ENCODE measurements at regions not wholly inside any gene's neighbourhood (a gene's known extent, or its start where the extent isn't known, plus 50 kb on each side); places are given as distances from the start of the nearest gene placed in this dataset.

- H3K36me3 ChIP-seq (replicated peaks in 1 of 2): no peaks in the 10 kb centered on the region
- 91 to 96% (median 95%) methylated on average over 12 of the region's 12 CpGs for WGBS, 4 donors
Measured at GRCh38 chr3:56971261-56971660, 89.2 kb upstream of the SPATA12 start.

DNA sequence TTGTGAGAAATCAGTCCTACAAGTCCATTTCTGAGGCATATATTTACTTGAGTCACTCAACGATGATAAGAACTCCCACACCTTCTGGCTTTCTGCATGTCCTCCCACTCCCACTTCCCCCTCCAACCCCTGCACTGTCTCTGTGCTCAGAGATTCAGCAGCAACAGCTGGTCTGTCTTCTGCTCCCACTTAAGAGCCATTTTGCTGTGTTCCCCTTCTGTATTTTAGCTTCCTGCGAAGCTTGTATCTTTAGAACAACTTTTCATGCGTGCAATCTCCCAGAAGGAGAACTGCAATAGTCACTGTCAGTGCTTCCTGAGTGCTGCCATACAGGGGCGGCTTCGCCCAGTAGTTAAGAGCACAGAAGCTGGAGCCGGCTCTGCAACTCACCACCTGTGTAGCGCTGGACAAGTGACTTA is 90.0 kb upstream of the SPATA12 start:
- no peaks in the 10 kb centered on the region for H3K9me3 ChIP-seq (replicated peaks in 1 of 3)
- H3K27ac ChIP-seq: no peak overlapping the region
- no peaks in the 10 kb centered on the region for H3K4me1 ChIP-seq (replicated peaks in 1 of 2)
- 56 to 68% (median 62%) methylated on average over 7 of the region's 7 CpGs for WGBS, 4 donors
- no peak for DNase-seq
- H3K36me3 ChIP-seq (replicated peaks in 1 of 2): no peaks in the 10 kb centered on the region
- no peaks in the 10 kb centered on the region for H3K27me3 ChIP-seq
- intact Hi-C loops (cut with DNase I): no loop called here
- TF ChIP-seq, protein P1, sequence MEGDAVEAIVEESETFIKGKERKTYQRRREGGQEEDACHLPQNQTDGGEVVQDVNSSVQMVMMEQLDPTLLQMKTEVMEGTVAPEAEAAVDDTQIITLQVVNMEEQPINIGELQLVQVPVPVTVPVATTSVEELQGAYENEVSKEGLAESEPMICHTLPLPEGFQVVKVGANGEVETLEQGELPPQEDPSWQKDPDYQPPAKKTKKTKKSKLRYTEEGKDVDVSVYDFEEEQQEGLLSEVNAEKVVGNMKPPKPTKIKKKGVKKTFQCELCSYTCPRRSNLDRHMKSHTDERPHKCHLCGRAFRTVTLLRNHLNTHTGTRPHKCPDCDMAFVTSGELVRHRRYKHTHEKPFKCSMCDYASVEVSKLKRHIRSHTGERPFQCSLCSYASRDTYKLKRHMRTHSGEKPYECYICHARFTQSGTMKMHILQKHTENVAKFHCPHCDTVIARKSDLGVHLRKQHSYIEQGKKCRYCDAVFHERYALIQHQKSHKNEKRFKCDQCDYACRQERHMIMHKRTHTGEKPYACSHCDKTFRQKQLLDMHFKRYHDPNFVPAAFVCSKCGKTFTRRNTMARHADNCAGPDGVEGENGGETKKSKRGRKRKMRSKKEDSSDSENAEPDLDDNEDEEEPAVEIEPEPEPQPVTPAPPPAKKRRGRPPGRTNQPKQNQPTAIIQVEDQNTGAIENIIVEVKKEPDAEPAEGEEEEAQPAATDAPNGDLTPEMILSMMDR (IDR thresholded peaks at IDR 0.05): no peak
- TF ChIP-seq POLR2A (IDR thresholded peaks at IDR 0.05): no peak
- no peak overlapping the region for H3K4me3 ChIP-seq

More at GRCh38 chr3:56971261-56971660, 89.2 kb upstream of the SPATA12 start:
- H3K27me3 ChIP-seq: no peaks in the 10 kb centered on the region
- H3K4me3 ChIP-seq: no peak overlapping the region
- H3K27ac ChIP-seq: no peak overlapping the region
- H3K9me3 ChIP-seq (replicated peaks in 1 of 3): no peaks in the 10 kb centered on the region
- no peak for DNase-seq
- TF ChIP-seq, protein P1 (IDR thresholded peaks at IDR 0.05): no peak
- no peak for TF ChIP-seq POLR2A (IDR thresholded peaks at IDR 0.05)
- peaks cover 4 to 5% of the 10 kb centered on the region in 2 donors for H3K4me1 ChIP-seq (replicated peaks in 1 of 2)
- intact Hi-C loops (cut with DNase I): no loop called here

GRCh38 chr3:56969851-56970250 is 90.6 kb upstream of the SPATA12 start:
- Histone ChIP-seq H3K4me3 (no peak overlapping the region), H3K27me3 (no peaks in the 10 kb centered on the region), H3K4me1 (replicated peaks in 1 of 2) (no peaks in the 10 kb centered on the region), H3K9me3 (replicated peaks in 1 of 3) (no peaks in the 10 kb centered on the region), H3K27ac (no peak overlapping the region), H3K36me3 (replicated peaks in 1 of 2) (no peaks in the 10 kb centered on the region)
- no peak for DNase-seq
- intact Hi-C loops (cut with DNase I): no loop called here
- TF ChIP-seq POLR2A (IDR thresholded peaks at IDR 0.05): no peak
- TF ChIP-seq, protein P1 (IDR thresholded peaks at IDR 0.05): no peak
- 79 to 96% (median 89%) methylated on average over 1 of the region's 1 CpG for WGBS, 4 donors

GRCh38 chr3:56966509-56966908 is 94.0 kb upstream of the SPATA12 start:
- TF ChIP-seq, protein P1 (IDR thresholded peaks at IDR 0.05): no peak
- TF ChIP-seq POLR2A (IDR thresholded peaks at IDR 0.05): no peak

More at GRCh38 chr3:56966509-56966908, 94.0 kb upstream of the SPATA12 start:
- intact Hi-C loops (cut with DNase I): no loop called here
- Histone ChIP-seq H3K27me3 (no peaks in the 10 kb centered on the region), H3K4me1 (replicated peaks in 1 of 2) (no peaks in the 10 kb centered on the region), H3K4me3 (no peak overlapping the region), H3K9me3 (replicated peaks in 1 of 3) (no peaks in the 10 kb centered on the region), H3K27ac (no peak overlapping the region), H3K36me3 (replicated peaks in 1 of 2) (no peaks in the 10 kb centered on the region)
- no peak for DNase-seq

All from adrenal gland (tissue), 9 donors.